Vagina (tissue), 2 donors: ENCODE measurements at regions not wholly inside any gene's neighbourhood (a gene's known extent, or its start where the extent isn't known, plus 50 kb on each side); places are given as distances from the start of the nearest gene placed in this dataset.

Experiments used
- DNase-seq, 2 donors: peaks; one replicate each; pipeline ENCODE4 v3.0.0-alpha.2; 2017; ENCODE audit errors: extremely low spot score in 2 of 2
- H3K27ac ChIP-seq: fragments of 200-600 bp; sonication (generic); one replicate; pipeline ENCODE4 v1.5.1; 2019
- H3K27me3 ChIP-seq: fragments of 200-600 bp; sonication (generic); one replicate; pipeline ENCODE4 v1.5.1; 2019
- H3K36me3 ChIP-seq, 2 donors: fragments of 200-600 bp; sonication (generic); one replicate each; pipeline ENCODE4 v1.5.1; 2017 to 2019
- H3K4me1 ChIP-seq: fragments of 200-600 bp; sonication (generic); one replicate; pipeline ENCODE4 v1.5.1; 2019
- H3K4me3 ChIP-seq, 2 donors: fragments of 200-600 bp; sonication (generic); 1 replicate in 1 of 2; 2 replicates in 1 of 2; pipeline ENCODE4 v1.5.1; 2016 to 2019
- H3K9me3 ChIP-seq: fragments of 200-600 bp; sonication (generic); one replicate; pipeline ENCODE4 v1.5.1; 2019
- CTCF ChIP-seq, 3 experiments: fragments of 450-650 bp in 2 of 3; fragments of 200-600 bp in 1 of 3; sonication (generic) in 1 of 3; IDR thresholded peaks; one replicate each; pipeline ENCODE4 v1.5.1; 2017 to 2019; ENCODE audit warnings: antibody characterized with exemption in 3 of 3, mild to moderate bottlenecking in 2 of 3, moderate library complexity in 2 of 3
- POLR2A ChIP-seq, 2 donors: fragments of 450-650 bp; IDR thresholded peaks; one replicate each; pipeline ENCODE4 v1.6.1; 2017; ENCODE audit warnings: antibody characterized with exemption in 2 of 2, mild to moderate bottlenecking in 2 of 2, moderate library complexity in 2 of 2
- POLR2AphosphoS5 ChIP-seq, 2 donors: sonication (generic); formaldehyde crosslinking; IDR thresholded peaks; one replicate each; pipeline ENCODE4 v1.9.0; 2017; ENCODE audit warnings: antibody characterized with exemption in 2 of 2, mild to moderate bottlenecking in 2 of 2, low read depth in 1 of 2; ENCODE audit not compliant: insufficient read depth in 1 of 2
- intact Hi-C: fragments of 100-400 bp; cut with DNase I; formaldehyde crosslinking; loops from one replicate; pipeline ENCODE4 v1.15.1; 2023

- H3K27me3 ChIP-seq = no peaks in the 10 kb centered on the region
- H3K4me1 ChIP-seq = no peaks in the 10 kb centered on the region
- no peak overlapping the region for H3K27ac ChIP-seq
- DNase-seq = no peak
- intact Hi-C loops = no loop called here
- no peak for TF ChIP-seq POLR2AphosphoS5 (IDR thresholded peaks at IDR 0.05; ENCODE audit: insufficient read depth in 1 of 2, low read depth in 1 of 2)
- no peak for TF ChIP-seq POLR2A (IDR thresholded peaks at IDR 0.05)
- TF ChIP-seq CTCF (IDR thresholded peaks at IDR 0.05) = no peak
- H3K36me3 ChIP-seq = no peaks in the 10 kb centered on the region
- H3K4me3 ChIP-seq = no peak overlapping the region
- H3K9me3 ChIP-seq = peaks cover 2% of the 10 kb centered on the region
These were observed 845.1 kb upstream of the NR2F2 start for GRCh38 chr15:95485367-95485766.

- DNase-seq = no peak
- H3K4me1 ChIP-seq = no peaks in the 10 kb centered on the region
- H3K4me3 ChIP-seq = no peak overlapping the region
- intact Hi-C loops = no loop called here
- no peaks in the 10 kb centered on the region for H3K27me3 ChIP-seq
- TF ChIP-seq CTCF (IDR thresholded peaks at IDR 0.05) (no peak), POLR2AphosphoS5 (IDR thresholded peaks at IDR 0.05; ENCODE audit: insufficient read depth in 1 of 2, low read depth in 1 of 2) (no peak), POLR2A (IDR thresholded peaks at IDR 0.05) (no peak)
- H3K9me3 ChIP-seq = peaks cover 2% of the 10 kb centered on the region
- no peak overlapping the region for H3K27ac ChIP-seq
- no peaks in the 10 kb centered on the region for H3K36me3 ChIP-seq
These were observed 844.3 kb upstream of the NR2F2 start for GRCh38 chr15:95486224-95486623.

GRCh38 chr15:95489103-95489502 is 841.4 kb upstream of the NR2F2 start:
- no peaks in the 10 kb centered on the region for H3K36me3 ChIP-seq
- intact Hi-C loops = no loop called here
- no peaks in the 10 kb centered on the region for H3K27me3 ChIP-seq
- DNase-seq = no peak
- no peaks in the 10 kb centered on the region for H3K4me1 ChIP-seq
- TF ChIP-seq POLR2AphosphoS5 (IDR thresholded peaks at IDR 0.05; ENCODE audit: insufficient read depth in 1 of 2, low read depth in 1 of 2) (no peak), POLR2A (IDR thresholded peaks at IDR 0.05) (no peak), CTCF (IDR thresholded peaks at IDR 0.05) (no peak)
- H3K4me3 ChIP-seq = no peak overlapping the region
- no peak overlapping the region for H3K27ac ChIP-seq
- peaks cover 2% of the 10 kb centered on the region for H3K9me3 ChIP-seq

- H3K36me3 ChIP-seq = no peaks in the 10 kb centered on the region
- intact Hi-C loops = no loop called here
- H3K4me1 ChIP-seq = peaks cover 4% of the 10 kb centered on the region
- no peak for DNase-seq
- no peaks in the 10 kb centered on the region for H3K27me3 ChIP-seq
- no peak for TF ChIP-seq POLR2AphosphoS5 (IDR thresholded peaks at IDR 0.05; ENCODE audit: insufficient read depth in 1 of 2, low read depth in 1 of 2)
- no peak for TF ChIP-seq POLR2A (IDR thresholded peaks at IDR 0.05)
- TF ChIP-seq CTCF (IDR thresholded peaks at IDR 0.05) = no peak
- H3K9me3 ChIP-seq = no peaks in the 10 kb centered on the region
- no peak overlapping the region for H3K4me3 ChIP-seq
- H3K27ac ChIP-seq = no peak overlapping the region
These were observed 838.0 kb upstream of the NR2F2 start for GRCh38 chr15:95492388-95493070.

GRCh38 chr15:95494971-95495541 is 835.4 kb upstream of the NR2F2 start:
- no peak for DNase-seq
- Histone ChIP-seq H3K36me3 (no peaks in the 10 kb centered on the region), H3K27me3 (no peaks in the 10 kb centered on the region), H3K4me3 (no peak overlapping the region), H3K9me3 (no peaks in the 10 kb centered on the region), H3K27ac (no peak overlapping the region), H3K4me1 (peaks cover 4% of the 10 kb centered on the region)
- intact Hi-C loops = no loop called here
- TF ChIP-seq CTCF (IDR thresholded peaks at IDR 0.05) (no peak), POLR2AphosphoS5 (IDR thresholded peaks at IDR 0.05; ENCODE audit: insufficient read depth in 1 of 2, low read depth in 1 of 2) (no peak), POLR2A (IDR thresholded peaks at IDR 0.05) (no peak)
